HT1080 (cell line): ENCODE measurements at regions not wholly inside any gene's neighbourhood (a gene's known extent, or its start where the extent isn't known, plus 50 kb on each side); places are given as distances from the start of the nearest gene placed in this dataset.

ENCODE experiments used
- DNase-seq: peaks from one replicate; pipeline ENCODE4 v3.0.0-alpha.2; 2015; ENCODE audit warnings: low read depth

- no peak for DNase-seq
Observed at GRCh38 chr6:142500250-142500786, 198.5 kb downstream of the ADGRG6 start.

GRCh38 chr6:142501795-142502194 is 200.0 kb downstream of the ADGRG6 start:
- DNase-seq: no peak

- no peak for DNase-seq
Observed at GRCh38 chr6:142507065-142507464, 205.3 kb downstream of the ADGRG6 start.

- DNase-seq: no peak
Observed at GRCh38 chr6:142510211-142510610, 208.4 kb downstream of the ADGRG6 start.

- DNase-seq: no peak
Observed at GRCh38 chr6:142518126-142518525, 216.3 kb downstream of the ADGRG6 start.

- DNase-seq: no peak
Observed at GRCh38 chr6:142518761-142519160, 217.0 kb downstream of the ADGRG6 start.

GRCh38 chr6:142521791-142522190 is 220.0 kb downstream of the ADGRG6 start:
- DNase-seq: no peak

- DNase-seq: no peak
Observed at GRCh38 chr6:142523515-142524375, 221.9 kb downstream of the ADGRG6 start.

GRCh38 chr6:142530566-142530965 is 228.8 kb downstream of the ADGRG6 start:
- DNase-seq: no peak

- DNase-seq: peak; percentile 38
Observed at GRCh38 chr6:142531727-142532126, 229.9 kb downstream of the ADGRG6 start.

- DNase-seq: no peak
Observed at GRCh38 chr6:142534076-142534475, 232.3 kb downstream of the ADGRG6 start.

- no peak for DNase-seq
Observed at GRCh38 chr6:142534484-142534883, 232.7 kb downstream of the ADGRG6 start.

- peak; percentile 53 for DNase-seq
Observed at GRCh38 chr6:142537612-142538478, 236.0 kb downstream of the ADGRG6 start.

GRCh38 chr6:142542704-142543233 is 241.0 kb downstream of the ADGRG6 start:
- DNase-seq: peak; percentile 73

GRCh38 chr6:142543606-142544005 is 241.8 kb downstream of the ADGRG6 start:
- no peak for DNase-seq

GRCh38 chr6:142544199-142544838 is 242.5 kb downstream of the ADGRG6 start:
- DNase-seq: no peak

GRCh38 chr6:142545147-142545546 is 243.3 kb downstream of the ADGRG6 start:
- DNase-seq: no peak

- DNase-seq: no peak
Observed at GRCh38 chr6:142548566-142548965, 246.8 kb downstream of the ADGRG6 start.

- DNase-seq: no peak
Observed at GRCh38 chr6:142550310-142551063, 248.7 kb downstream of the ADGRG6 start.

- DNase-seq: peak; percentile 82
Observed at GRCh38 chr6:142551274-142551811, 249.5 kb downstream of the ADGRG6 start.
